ENCODE measurements at regions not wholly inside any gene's neighbourhood (a gene's known extent, or its start where the extent isn't known, plus 50 kb on each side); places are given as distances from the start of the nearest gene placed in this dataset.
"Not testable (repeated sequence)": the region's sequence is repeated elsewhere in the genome, so short reads cannot be mapped to it uniquely, and the experiment has no call there.

GRCh38 chr17:77037943-77038342, 102.8 kb upstream of the SEC14L1 start:
- no peak for DNase-seq (ENCODE audit: low read depth)

GRCh38 chr17:77038884-77039555, 101.7 kb upstream of the SEC14L1 start:
- no peak for DNase-seq (ENCODE audit: low read depth)

DNA sequence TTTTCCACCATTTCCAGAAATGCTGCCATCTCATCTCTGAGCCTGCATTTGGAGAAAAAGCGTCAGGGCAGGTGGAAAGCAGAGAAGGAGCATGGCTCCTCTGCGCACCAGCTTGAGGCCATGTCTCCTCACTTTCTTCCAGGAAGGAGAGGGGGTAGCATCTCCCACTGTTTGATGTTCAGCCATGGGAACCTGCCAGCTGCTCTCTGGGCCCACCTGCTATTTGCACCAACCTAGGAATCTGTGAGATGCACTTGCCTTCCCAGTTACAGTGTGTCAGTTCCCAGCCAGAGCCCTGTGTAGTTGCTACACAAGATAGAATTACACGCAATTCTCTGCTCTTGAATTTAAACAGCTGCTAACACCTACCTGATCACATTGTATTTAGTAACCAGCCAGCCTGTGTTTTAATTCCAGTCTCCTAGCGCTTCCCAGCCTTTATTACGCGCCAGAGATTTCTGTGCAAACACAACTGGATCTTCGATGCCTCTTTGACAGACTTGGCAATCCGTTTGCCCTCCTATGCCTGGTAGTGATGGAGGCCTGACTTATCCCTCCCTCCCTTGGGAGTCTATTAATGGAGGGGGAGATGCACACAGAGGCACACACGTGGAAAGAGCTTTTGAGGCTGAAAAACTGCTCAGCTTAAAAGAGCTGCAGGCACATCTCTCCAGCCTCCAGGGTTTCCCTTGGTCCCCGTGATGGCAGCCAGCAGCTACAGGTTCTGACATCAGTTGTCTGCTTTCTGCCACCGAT, 98.1 kb upstream of the SEC14L1 start:
- no peak for DNase-seq (ENCODE audit: low read depth)

- no peak for DNase-seq (ENCODE audit: low read depth)
Measured at GRCh38 chr17:77045441-77046041, 95.2 kb upstream of the SEC14L1 start.

DNA sequence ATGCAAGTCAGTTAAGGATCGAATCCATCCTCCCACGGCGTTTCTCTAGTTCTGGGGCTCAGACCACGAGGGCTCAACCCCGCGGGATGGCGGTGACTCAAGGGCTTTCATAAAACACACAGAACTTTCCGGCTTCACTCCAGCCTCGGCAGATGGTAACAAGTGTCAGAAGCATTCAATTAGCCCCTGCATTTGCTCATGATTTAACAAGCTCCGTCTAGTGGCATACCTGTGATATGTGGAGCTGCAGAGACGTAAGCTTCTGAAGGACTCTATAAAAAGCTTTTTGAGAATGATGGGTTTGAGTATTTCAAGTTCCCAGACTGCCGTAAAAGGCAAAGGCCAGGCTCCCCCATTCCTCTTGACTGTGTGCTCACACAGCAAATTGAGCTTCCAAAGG, 91.3 kb upstream of the SEC14L1 start:
- no peak for DNase-seq (ENCODE audit: low read depth)

- not testable (repeated sequence) for DNase-seq (ENCODE audit: low read depth)
Measured at GRCh38 chr17:77050901-77051300, 89.9 kb upstream of the SEC14L1 start.

DNA sequence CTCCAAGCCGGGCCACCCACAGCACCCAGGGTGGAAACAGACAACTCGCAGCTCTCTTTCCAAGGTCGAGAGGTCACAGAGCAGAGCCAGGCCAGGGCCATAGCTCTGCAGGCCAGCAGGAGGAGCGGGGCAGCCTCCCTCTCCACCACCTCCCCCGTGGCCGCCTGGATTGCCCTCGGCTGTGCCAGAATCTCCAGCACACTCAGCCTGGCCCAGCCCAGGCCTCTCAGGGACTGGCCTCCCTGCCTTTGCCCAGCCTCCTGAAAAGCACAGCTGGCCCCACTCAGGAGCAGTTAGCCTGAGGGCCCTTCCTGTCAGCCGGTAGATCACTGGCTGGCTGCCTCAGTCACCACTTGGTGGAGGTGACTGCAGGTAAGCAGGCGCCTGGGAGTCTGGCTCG, 85.8 kb upstream of the SEC14L1 start:
- no peak for DNase-seq (ENCODE audit: low read depth)

- DNase-seq (ENCODE audit: low read depth), result no peak
Measured at GRCh38 chr17:77055453-77055852, 85.3 kb upstream of the SEC14L1 start.

DNA sequence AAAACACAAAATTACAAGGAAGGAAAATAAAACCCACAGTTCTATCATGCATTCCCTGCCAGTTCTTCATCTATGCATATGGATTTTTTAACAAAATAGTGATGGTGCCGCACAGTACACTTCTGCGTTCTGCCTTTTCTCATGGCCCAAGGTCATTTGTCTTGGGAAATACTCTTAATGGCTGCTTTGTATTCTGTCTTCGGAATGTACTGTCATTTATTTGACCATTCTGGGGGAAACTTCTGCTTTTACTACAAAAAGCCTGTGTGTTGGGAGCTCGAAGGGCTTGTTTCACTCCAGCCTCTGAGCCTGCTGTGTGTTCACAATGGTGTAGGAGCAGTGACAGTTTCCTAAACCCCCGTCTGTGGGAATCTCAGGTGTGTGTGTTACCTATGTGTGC, 82.8 kb upstream of the SEC14L1 start:
- no peak for DNase-seq (ENCODE audit: low read depth)

DNA sequence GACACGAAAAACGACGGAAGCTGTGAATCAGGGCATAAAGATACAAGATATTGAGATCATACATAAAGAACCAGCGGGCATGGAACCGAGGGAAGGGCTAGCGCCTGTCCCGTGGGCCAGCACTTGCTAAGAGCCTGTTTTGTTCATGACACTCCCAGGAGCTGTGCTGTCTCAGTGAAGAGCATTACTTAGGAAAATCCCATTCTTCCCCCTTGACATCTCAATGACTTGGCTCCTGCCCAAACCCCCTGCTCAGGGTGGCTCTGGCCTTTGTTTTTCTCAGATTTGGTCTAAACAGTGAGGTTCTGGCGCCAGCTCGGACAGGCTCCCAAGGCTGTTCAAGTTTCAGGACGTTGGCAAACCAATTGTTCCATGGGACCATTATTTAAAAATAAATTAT, 79.1 kb upstream of the SEC14L1 start:
- no peak for DNase-seq (ENCODE audit: low read depth)

DNA sequence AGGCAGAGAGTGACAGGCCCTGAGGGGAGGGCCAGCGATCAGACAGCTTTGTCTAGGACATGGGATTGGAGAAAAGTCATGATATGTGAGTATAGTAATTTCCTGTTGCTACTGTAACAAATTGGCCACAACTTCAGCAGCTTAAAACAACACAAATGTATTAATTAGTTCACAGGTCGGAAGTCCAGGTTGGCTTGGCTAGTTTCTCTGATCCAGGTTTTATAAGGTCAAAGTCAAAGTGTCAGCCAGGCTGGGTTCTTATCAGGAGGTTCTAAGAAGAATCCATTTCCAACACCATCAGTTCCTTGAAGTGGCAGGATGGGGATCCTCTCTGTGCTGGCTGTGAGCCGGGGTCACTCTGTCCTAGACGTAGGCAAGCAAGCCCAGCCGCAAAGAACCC, 76.2 kb upstream of the SEC14L1 start:
- DNase-seq (ENCODE audit: low read depth), result no peak

GRCh38 chr17:77066165-77066564, 74.6 kb upstream of the SEC14L1 start:
- DNase-seq (ENCODE audit: low read depth), result no peak

DNA sequence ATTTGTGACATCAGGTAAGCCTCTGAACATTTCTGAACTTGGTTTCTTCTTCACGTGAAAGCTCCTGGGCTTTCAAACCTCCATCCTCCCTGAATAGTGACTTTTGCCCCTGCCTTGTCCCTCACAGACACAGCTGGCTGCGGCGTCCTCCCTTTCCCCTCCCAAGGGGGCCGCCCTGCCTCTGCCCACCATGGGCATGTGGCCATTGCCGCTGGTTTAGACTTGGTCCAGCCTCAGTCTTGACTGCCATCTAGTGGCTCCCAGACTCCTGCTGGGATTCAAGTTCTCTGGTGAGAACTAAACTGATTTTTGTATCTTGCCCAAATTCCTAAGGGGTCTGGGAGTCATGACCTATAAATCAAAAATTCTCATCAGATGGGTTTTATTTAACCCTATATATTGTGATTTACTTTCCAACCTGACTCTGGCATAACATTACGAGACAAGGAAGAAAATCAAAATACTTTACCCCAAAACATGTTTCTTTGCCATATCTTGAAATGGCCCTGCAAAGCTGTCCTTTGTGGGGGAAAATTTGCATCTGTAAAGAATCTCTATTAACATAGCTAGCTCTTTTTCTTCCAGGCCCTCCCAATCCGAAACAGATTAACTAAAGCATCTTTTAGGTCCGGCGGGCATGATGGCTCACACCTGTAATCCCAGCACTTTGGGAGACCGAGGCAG, 73.9 kb upstream of the SEC14L1 start:
- DNase-seq (ENCODE audit: low read depth), result not testable (repeated sequence)

DNA sequence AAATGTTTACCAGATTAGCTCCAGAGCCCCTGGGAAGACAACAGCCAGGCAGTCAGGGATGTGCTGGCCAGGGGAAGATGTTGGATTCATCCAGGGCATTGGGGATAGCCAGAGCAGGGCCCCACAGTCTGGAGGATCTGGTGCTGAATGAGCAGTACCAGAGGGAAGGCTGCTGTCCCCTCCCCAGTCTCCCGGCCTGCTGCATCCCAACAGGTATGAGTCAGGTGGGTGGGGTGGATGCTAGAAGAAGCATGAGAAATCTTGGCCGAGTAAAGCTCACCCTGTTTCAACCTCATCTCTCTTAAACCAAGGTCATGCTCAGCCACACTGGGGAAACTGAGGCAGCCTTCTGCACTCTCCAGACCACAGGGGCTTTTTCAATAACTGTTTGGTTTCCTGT, 71.9 kb upstream of the SEC14L1 start:
- DNase-seq (ENCODE audit: low read depth), result no peak

- no peak for DNase-seq (ENCODE audit: low read depth)
Measured at GRCh38 chr17:77070888-77071279, 69.9 kb upstream of the SEC14L1 start.

DNA sequence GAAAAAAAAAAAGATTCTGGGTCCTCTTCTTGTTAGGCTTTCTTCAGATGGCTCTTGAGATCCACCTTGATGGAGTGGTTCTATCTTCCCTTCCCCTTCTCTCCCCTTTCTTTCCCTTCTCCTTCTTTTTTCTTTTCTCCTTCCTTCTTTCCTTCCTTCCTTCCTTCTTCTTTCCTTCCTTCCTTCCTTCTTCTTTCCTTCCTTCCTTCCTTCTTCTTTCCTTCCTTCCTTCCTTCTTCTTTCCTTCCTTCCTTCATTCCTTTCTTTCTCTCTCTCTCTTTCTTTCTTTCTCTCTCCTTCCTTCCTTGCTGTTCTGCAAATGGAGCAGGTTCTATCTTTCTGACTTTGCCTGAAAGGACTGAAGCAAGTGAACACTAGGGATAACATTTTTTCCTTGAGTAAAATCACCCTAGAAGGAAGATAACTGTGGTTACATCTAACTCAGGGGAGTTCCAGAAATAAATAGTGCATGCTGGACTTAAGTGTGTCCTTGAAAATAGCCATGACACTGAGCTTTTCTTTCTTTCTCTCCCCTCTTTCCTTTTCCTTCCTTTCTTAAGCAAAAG, 68.8 kb upstream of the SEC14L1 start:
- no peak for DNase-seq (ENCODE audit: low read depth)

GRCh38 chr17:77072670-77073069, 68.1 kb upstream of the SEC14L1 start:
- no peak for DNase-seq (ENCODE audit: low read depth)

- no peak for DNase-seq (ENCODE audit: low read depth)
Measured at GRCh38 chr17:77074681-77075080, 66.1 kb upstream of the SEC14L1 start.

GRCh38 chr17:77076124-77076830, 64.5 kb upstream of the SEC14L1 start:
- no peak for DNase-seq (ENCODE audit: low read depth)

GRCh38 chr17:77083531-77083930, 57.2 kb upstream of the SEC14L1 start:
- DNase-seq (ENCODE audit: low read depth), result no peak

- no peak for DNase-seq (ENCODE audit: low read depth)
Measured at GRCh38 chr17:77085926-77086432, 54.8 kb upstream of the SEC14L1 start.

All from activated T-helper 1 cell treated with Interleukin-2 at 50 U/mL for 16 hours (primary cell).